Stimulated activated CD4-positive, alpha-beta T cell treated with anti-CD3 and anti-CD28 coated beads, Interleukin-15, amount 100 ng/mL, for 48 hours (primary cell): ENCODE measurements at regions not wholly inside any gene's neighbourhood (a gene's known extent, or its start where the extent isn't known, plus 50 kb on each side); places are given as distances from the start of the nearest gene placed in this dataset.

Experiments
- DNase-seq, 2 donors: peaks; one replicate each; pipeline ENCODE4 v3.0.0-alpha.2; 2020; ENCODE audit warnings: low read depth in 2 of 2

- no peak for DNase-seq
Measured at GRCh38 chr16:82567175-82567574, 59.6 kb upstream of the CDH13 start.

GRCh38 chr16:82563401-82563800 is 63.4 kb upstream of the CDH13 start:
- no peak for DNase-seq

GRCh38 chr16:82562183-82562683 is 64.5 kb upstream of the CDH13 start:
- no peak for DNase-seq

- no peak for DNase-seq
Measured at GRCh38 chr16:82560805-82561325, 65.9 kb upstream of the CDH13 start.

- DNase-seq: no peak
Measured at GRCh38 chr16:82544378-82545160, 82.2 kb upstream of the CDH13 start.

- no peak for DNase-seq
Measured at GRCh38 chr16:82542714-82543113, 84.1 kb upstream of the CDH13 start.

GRCh38 chr16:82541103-82541502 is 85.7 kb upstream of the CDH13 start:
- no peak for DNase-seq

- no peak for DNase-seq
Measured at GRCh38 chr16:82535764-82536163, 91.0 kb upstream of the CDH13 start.

- DNase-seq: no peak
Measured at GRCh38 chr16:82535262-82535661, 91.5 kb upstream of the CDH13 start.

- no peak for DNase-seq
Measured at GRCh38 chr16:82533189-82533588, 93.6 kb upstream of the CDH13 start.

- no peak for DNase-seq
Measured at GRCh38 chr16:82530883-82531282, 95.9 kb upstream of the CDH13 start.

- DNase-seq: no peak
Measured at GRCh38 chr16:82527101-82527500, 99.7 kb upstream of the CDH13 start.

GRCh38 chr16:82524976-82525375 is 101.8 kb upstream of the CDH13 start:
- no peak for DNase-seq

GRCh38 chr16:82523815-82524214 is 103.0 kb upstream of the CDH13 start:
- no peak for DNase-seq

- no peak for DNase-seq
Measured at GRCh38 chr16:82522026-82522425, 104.7 kb upstream of the CDH13 start.

GRCh38 chr16:82518811-82519210 is 108.0 kb upstream of the CDH13 start:
- DNase-seq: no peak

- no peak for DNase-seq
Measured at GRCh38 chr16:82514262-82514661, 112.5 kb upstream of the CDH13 start.

- no peak for DNase-seq
Measured at GRCh38 chr16:82510789-82511305, 115.9 kb upstream of the CDH13 start.

- no peak for DNase-seq
Measured at GRCh38 chr16:82509691-82510430, 116.9 kb upstream of the CDH13 start.

- no peak for DNase-seq
Measured at GRCh38 chr16:82506692-82507670, 119.8 kb upstream of the CDH13 start.

GRCh38 chr16:82504836-82505235 is 121.9 kb upstream of the CDH13 start:
- no peak for DNase-seq
